ENCODE measurements at regions not wholly inside any gene's neighbourhood (a gene's known extent, or its start where the extent isn't known, plus 50 kb on each side); places are given as distances from the start of the nearest gene placed in this dataset.

DNA sequence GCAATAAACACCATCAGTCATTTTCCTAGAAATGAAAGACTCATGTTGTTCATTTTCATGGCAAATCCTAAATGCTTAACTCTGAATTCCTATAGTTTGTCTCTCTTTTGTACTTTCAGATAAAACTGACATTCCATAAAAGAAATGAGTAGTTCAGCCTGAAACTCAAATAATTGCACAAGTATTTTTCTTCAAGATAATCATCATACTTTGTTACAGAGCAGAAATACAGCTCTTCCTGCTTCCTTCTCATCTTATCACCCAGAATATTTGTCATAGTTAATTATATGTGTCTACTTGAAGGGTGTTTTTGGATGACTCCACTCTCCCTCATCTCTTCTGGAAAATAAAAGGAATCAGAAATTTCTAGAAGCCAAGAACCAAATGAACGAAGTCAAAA is 141.1 kb downstream of the HNMT start:
- no peak for DNase-seq (ENCODE audit: low spot score)

DNA sequence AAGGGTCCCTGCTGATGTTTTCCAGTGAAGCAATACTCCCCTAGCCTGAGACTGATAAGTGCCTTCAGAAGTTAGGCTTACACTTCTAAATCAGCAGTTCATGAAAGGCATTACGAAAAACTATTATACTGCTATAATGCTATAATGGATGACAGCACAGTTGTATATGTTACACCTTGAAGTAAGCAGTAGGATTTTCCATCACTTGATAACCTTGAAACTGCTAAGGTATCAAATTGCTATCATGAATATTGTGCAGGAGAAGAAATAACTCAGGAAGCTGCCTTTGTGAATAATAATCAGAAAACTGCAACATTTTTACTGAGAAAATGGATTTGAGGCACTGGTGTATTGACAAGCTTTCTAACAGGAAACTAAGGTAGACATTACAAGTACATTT is 142.3 kb downstream of the HNMT start:
- DNase-seq (ENCODE audit: low spot score): no peak

DNA sequence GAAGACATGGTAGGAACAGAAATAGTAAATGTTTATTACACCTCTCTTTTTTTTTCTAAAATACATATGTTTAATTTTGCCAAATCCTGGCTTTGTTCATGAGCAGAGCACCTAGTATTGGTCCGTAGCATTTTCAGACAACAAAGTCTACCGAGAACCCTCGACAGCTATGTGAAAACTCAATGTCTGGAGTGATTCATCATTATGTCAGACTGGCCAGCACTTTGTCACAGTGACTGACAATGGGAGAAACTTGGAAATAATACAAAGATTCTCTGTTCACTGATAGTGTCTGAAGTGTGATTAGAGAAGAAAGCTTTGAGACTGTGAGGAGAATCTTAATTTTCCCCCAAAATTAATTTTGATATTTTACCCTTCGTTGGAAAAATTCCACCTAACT is 143.0 kb downstream of the HNMT start:
- DNase-seq (ENCODE audit: low spot score): no peak

DNA sequence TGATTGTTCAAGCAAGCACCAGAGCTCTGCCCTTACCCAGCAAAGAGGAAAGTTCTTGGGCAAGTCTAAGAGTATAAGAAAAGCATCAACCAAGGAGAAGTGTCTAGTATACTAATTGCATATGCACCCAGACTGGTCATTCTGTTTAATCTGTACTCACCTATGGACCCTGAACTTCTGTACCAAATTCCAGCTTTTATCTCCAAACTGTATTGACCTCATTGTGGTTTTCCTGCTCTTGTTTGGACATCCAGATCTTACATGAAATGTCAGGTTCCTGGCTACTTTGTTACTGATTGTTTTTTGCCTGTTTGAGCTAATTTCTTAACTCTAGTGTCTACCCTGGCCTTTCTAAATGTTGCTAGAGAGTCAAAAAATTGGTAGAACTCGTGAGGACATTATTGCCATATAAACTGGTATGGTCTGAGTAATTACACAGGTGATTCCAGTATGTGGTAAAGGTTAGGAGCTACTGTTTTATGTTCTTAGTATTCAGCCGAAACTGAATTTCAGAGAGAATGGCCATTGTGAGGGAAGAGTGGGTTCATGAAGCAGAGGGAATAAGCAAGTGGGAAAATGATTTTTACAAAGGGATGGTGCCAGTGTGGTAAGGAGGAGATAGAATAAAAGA is 146.3 kb downstream of the HNMT start:
- no peak for DNase-seq (ENCODE audit: low spot score)

DNA sequence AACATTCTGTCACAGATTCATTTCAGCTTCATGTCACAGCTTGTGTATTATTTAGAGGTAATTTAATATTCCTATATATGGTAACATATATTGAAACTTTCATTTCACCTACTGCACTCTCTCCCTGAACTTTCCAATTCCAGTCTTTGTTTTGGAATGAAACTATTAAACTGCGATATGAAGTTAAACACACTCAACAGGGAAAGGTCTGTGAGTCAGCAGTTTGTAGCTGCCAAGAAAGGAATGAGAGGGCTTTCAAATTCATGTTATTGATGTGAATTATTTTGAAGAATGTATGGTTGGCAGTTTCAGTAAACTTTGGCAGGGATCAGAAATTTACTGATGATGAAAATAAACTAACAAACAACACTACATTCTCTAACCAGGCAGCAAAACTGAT is 148.3 kb downstream of the HNMT start:
- no peak for DNase-seq (ENCODE audit: low spot score)

DNA sequence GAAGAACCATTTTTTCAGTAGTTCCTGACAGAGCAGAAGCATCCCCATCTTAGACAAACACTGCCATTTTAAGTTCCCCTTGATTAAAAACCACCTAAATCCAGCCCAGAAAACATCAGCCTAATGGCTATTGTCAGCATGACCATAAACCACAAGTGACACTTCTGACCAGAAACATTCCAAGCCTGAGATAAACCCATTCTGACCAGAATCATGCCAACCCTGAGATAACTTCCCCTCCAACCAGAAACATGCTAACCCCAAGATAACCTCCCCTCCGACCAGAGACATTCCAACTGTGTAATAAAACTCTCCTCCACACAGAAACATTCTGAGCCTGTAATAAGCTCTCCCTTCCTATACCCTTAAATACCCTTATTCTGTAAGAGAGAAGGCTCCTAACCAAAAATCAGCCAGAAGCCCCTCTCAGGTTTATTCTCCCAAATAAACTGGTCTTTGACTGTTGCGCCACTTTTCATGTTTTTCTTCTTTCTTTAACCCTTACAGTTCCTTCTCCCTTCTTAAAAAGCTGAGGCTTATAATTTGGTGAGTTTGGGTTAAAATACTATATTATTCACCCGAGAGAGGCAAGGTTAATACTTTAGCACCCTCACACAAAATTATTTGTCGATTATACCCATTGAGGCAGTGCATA is 149.7 kb downstream of the HNMT start:
- DNase-seq (ENCODE audit: low spot score): no peak

DNA sequence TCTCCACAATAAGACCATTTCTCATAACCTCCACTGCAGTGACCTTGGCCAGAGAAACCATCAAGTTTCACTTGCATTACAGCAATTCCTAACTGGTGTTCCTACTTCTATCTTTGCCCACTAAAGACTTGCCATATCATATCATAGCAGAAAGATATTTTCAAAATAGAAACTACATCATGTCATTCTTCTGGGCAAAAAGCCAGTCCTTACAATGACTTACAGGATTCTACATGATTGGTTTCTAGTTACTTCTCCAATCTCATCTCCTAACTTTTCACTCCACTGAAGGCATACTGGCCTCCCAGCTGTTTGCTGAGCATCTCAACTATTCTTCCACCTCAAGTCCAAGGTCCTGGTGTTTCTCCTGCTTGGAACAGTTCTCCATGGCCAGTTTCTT is 151.4 kb downstream of the HNMT start:
- DNase-seq (ENCODE audit: low spot score): no peak

DNA sequence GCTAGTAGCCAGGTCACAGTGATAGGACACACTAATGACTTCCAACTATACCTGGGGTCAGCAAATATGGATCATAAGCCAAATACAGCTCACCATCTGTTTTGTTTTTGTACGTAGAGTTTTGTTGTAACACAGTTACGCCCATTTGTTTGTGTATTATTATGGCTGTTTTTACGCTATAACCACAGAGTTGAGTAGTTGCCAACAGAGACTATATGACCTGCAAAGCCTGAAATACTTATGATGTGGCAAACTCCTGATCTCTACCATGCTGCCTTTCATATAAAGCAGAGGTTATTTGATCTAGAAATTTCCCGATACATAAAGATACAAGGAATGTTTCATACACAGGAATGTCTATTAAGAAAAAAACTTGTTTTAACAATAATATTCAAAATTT is 152.2 kb downstream of the HNMT start:
- DNase-seq (ENCODE audit: low spot score): no peak

DNA sequence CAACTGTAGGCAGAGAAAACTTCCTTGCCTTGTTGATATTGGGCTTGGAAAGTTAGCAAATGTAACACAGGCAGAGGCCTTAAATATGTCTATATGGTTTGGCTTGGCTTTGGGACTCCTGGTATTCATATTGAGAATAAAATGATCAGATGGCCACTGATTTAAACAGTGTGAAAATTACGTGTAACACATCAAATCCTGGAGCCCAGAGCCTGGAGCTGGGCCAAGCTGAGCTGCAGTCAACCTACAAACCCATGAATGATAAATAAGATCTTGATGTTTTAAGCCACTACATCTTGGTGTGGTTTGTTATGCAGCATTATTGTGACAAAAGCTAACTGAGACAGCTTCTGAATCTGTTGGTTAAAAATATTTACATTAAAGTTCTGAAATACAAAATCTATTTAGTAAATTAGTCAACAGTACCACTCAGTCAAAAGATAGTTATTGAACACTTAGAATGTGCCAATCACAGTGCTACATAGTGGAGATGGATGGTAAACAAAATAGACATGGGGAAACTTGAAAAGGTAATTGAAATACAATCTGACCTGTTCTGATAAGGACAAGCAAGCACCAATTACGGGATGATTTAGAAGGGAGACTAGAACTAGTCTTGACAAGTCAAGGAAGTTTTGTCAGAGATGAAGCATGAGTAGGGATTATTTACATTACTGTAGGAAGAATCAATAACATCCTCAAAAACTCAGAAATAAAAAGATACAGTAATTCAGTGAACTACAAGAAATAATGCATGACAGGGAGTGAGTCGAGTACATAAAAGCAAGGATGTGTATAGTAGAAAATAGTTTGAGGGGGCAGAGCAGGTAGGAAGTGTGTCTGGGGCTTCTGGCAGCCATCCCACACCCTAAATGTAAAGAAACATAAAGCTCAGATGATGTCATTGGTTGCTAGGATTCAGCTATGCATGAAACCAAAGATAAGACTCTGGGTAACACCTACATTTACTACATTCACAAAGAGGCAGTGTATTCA is 157.7 kb downstream of the HNMT start:
- no peak for DNase-seq (ENCODE audit: low spot score)

DNA sequence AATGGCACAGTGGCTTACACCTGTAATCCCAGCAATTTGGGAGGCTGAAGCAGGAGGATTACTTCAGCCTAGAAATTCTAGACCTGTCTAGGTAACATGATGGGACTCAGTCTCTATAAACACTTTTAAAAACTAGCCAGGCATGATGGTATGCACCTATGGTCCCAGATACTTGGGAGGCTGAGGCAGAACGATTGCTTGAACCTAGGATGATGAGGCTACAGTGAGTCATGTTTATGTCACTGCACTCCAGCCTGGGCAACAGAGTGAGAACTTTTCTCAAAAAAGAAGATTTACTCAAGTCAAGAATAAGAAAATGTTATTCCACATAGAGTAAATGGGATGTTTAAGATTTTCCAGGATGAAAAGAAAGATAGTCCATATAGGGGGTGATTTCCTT is 158.6 kb downstream of the HNMT start:
- no peak for DNase-seq (ENCODE audit: low spot score)

DNA sequence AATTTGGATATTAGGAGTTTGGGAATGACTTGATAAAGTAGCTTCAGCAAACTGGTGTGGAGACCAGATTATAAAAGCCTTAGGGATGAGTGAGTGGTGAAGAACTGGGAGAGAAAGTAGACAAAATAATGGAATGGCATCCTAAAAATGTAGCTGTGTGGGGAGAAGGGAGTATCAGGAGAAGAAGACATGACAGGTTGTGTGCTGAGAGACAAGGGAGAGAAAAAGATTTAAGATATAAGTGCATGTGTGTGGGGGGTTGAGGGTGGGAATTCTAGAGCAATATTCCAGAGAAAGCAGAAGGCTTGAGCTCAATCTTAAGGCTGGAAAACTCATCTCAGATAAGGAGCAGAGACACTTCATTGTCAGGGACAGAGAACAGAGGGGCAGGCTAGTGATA is 159.5 kb downstream of the HNMT start:
- DNase-seq (ENCODE audit: low spot score): no peak

DNA sequence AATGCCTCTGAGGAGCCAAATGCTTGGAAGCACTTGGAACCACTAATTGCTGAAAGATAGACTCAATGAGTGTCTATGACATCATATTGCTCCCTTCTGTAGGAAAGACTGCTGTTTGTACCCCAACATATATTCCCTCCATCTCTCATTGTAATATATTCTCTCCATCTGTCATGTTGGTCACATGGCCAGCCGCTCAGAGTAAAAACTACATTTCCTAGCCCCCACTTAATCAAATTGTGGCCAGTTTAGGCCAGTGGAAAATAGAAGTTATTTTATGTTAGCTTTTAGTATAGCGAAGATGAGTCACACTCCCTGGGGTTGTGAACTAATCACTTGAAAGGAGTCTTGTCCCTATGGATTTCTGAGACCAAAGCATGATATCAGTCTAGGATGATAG is 160.2 kb downstream of the HNMT start:
- no peak for DNase-seq (ENCODE audit: low spot score)

DNA sequence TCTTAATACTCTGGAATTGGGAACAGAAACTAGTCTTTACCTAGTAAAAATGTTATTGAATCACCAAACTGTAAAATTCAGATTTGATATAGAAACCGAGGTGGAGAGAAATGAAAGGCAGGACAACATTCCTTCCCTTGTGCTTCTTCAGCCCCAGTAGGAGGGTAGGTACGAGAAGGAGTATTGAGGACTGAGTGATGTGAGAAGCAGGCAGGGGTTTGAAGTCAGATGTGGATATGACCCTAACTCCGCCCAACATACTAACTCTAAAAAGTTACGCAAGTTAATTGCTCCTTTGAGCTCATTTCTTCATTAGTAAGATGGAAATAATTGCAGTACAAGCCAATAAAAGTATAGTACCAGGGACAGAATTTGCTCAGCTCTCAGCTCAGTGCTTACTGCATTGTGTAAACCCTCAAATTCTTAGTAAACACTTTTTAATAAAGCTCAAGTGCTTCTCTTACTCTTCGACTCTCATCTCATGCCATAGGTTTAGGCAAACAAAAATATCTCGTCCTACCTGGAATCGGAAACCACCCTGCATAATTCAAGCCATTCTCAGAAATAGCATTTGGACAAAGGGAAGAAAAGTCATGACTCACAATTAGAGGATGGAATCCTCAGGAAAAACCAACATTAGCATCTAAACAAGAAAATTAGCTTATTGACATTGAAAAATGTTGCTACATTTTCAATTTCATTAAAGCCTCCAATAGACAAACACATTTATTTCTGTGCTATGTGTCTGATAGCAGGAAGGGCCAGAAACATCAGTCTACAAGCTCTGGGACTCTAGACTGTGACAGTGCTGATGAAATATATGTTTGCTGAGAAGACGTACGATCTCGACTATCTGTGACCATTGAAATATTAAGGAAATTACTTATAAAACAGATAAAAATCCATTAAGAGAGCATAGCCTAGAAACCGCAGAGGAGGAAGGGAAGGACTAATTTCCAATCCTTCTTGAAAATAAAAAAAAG is 161.3 kb downstream of the HNMT start:
- no peak for DNase-seq (ENCODE audit: low spot score)

DNA sequence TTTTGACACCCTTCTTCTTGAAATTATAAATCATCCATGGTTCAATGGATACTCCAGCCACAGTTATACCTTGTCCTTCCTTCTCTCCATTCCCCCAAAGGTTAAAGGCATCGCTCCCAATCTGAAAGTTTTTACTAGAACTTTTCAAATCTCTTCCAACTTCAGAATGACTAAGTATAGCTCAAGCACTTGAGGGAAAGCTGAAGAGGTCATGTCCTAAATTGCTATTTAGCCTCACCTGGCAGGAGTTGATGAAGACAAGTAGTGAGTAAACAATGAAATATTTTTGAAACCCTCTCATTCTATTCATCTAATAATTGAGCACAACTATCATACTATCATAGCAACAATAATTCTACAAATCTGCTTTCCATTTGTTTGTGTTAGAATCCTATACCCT is 167.8 kb downstream of the HNMT start:
- no peak for DNase-seq (ENCODE audit: low spot score)

DNA sequence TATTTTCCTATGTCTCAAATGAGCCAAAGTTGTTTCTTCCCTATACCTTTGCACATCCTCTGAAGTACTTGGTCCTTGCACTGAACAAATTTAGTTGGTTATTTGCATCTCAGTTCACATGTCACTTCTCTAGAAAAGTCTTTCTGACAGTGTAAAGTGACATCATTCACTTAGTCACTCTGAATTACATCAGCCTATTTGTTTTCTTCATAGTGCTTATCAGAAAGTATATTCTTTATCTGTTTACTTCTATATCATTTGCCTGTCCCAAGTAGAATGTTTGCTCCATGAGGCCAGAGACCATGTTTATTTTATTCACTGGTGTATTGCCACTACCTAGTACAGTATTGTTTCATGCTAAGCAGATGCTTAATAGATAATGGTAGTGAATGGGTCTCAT is 173.7 kb downstream of the HNMT start:
- no peak for DNase-seq (ENCODE audit: low spot score)

DNA sequence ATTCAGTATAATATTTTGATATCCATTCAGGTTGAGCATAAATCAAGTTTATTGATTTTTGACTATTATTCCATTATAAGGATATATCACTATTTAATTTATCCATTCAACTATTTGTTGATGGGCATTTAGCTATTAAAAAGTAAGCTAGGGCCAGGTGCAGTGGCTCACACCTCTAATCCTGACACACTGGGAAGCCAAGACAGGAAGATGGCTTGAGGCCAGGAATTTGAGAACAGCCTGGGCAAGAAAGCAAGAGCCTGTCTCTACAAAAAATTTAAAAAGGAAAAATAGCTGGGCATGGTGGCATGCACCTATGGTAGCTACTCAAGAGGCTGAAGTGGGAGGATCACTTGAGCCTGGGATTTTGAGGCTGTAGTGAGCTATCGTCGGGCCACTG is 183.5 kb downstream of the HNMT start:
- DNase-seq (ENCODE audit: low spot score): no peak

DNA sequence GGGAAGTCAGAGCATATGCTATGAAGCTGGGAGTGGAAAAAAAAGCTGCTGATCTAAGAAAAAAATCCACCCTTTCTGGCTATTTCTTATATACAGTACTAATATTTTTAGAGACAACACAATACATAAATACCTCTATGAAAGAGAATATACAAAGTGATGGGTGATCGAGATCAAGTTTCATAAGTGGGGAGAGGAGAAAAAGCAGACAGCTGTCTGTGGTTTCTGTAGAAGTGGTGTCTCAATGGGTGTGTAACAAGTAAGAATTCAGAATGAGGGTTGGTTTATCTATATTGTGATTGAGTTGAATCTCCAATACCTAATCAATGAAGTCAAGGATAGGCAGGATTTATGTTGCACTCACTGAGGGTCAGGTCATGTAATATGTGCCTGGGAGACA is 191.0 kb downstream of the HNMT start:
- no peak for DNase-seq (ENCODE audit: low spot score)

DNA sequence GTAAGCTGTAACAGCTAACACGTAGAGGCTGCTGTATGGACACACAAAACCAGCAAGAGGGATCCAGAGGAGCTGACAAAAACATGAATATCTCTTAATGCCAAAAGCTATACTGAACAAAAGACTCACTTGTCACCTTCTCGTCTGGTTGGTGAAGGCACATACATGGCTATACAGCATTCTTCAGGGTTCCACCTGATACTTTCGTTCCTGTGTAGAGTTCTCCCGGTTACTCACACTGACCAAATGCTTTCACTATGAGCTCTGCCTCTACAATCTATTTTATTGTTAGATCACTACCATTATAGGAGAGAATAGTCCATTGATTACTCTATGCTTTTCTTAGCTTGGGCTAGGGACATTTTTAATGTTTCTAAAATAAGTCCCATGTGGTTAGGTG is 193.1 kb downstream of the HNMT start:
- no peak for DNase-seq (ENCODE audit: low spot score)

DNA sequence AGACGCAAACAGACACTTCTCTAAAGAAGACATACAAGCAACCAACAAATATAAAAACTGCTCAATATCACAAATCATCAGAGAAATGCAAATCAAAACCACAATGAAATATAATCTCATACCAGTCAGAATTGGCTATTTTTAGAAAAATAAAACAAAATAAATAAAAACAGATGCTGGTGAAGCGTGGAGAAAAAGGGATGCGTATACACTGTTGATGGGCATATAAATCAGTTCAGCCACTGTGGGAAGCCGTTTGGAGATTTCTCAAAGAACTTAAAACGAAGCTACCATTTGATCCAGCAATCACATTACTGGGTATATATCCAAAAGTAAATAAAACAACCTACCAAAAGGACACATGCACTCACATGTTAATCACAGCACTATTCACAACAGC is 206.2 kb downstream of the HNMT start:
- DNase-seq (ENCODE audit: low spot score): no peak

DNA sequence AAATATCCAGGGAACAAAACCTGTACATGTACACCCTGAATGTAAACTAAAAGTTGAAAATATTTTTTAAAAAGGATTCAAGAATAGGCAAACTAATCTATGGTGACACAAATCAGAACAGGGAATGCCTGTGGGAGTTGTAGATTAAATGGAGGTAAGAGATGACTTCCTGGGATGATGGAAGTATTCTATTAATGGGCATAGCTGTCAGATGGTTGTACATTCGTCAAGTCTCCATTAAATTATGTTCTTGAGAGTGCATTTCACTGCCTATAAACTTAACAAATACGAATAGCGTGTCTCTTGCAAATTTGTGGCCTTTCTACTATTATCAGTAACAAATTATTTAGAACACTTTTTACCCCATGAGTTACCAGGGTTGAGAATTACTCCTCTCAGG is 207.0 kb downstream of the HNMT start:
- no peak for DNase-seq (ENCODE audit: low spot score)

DNA sequence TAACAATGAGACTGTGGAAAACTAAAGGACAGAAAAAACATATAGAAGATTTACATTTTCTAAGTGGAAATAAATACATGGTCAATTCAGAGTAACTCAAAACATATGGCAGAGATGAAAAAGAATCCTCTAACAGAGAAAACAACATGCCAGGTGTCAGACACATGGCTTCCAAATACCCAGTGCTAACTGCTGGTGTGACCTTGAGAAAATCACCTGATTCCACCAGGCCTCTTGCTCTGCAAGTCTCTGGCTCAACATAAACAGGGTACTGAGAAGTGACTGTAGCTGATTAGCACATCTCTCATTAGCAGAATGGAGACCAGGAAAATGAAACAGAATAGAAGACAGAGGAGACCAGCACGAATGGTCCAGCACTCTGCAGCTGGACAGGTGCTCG is 210.8 kb downstream of the HNMT start:
- no peak for DNase-seq (ENCODE audit: low spot score)

DNA sequence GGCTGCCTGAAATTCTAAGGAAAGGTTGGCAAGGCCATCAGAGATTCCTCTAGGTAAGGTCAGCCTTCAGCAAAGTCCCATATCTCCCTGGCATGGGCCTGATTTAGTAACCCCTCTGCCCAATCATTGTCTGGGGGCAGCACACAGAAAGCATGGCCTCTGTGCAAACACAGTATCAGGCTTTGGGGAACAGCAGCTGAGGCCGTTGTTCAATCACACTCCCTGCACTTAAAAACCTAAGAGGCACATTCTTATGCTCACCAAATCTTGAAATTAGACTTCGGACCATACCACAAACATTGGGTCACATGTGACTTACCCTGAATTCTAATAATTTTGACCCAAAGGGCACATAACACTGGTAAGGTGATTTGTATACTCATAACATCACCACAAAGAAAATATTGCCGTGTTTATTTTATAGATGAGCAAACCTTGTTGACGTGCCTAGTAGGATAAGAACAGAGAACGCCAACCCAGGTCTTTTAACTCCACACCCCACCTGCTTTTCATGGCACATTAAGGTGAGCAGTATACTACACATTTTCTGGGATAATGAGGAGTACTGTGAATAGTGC is 212.7 kb downstream of the HNMT start:
- DNase-seq (ENCODE audit: low spot score): no peak
